NCI-H524 (cell line): ENCODE measurements at regions not wholly inside any gene's neighbourhood (a gene's known extent, or its start where the extent isn't known, plus 50 kb on each side); places are given as distances from the start of the nearest gene placed in this dataset.
"Not testable (repeated sequence)": the region's sequence is repeated elsewhere in the genome, so short reads cannot be mapped to it uniquely, and the experiment has no call there.

Experiments used
- DNase-seq, 2 experiments: peaks; one replicate each; lab custom pipeline; 2025; lab: John Stamatoyannopoulos, UW

DNA sequence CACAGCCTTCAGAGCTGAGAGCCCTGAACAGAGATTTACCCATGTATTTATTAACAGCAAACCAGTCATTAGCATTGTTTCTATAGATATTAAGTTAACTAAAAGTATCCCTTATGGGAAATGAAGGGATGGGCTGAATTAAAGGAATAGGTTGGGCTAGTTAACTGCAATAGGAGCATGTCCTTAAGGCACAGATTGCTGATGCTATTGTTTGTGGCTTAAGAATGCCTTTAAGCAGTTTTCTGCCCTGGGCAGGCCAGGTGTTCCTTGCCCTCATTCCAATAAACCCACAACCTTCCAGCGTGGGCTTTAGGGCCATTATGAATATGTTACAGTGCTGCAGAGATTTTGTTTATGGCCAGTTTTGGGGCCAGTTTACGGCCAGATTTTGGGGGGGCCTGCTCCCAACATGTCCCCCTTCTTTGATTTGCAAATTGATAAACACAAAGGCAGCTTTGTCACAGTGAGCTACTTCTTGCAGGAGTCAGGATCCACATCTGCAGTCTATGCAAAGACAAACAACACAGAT lies 61.2 kb upstream of the FMNL2 start:
- not testable (repeated sequence) for DNase-seq

- peak in 1 of 2 experiments; percentile 6 for DNase-seq
Observed at GRCh38 chr2:152277896-152278295, 57.1 kb upstream of the FMNL2 start.

- DNase-seq, result no peak
Observed at GRCh38 chr2:152278526-152278925, 56.4 kb upstream of the FMNL2 start.

DNA sequence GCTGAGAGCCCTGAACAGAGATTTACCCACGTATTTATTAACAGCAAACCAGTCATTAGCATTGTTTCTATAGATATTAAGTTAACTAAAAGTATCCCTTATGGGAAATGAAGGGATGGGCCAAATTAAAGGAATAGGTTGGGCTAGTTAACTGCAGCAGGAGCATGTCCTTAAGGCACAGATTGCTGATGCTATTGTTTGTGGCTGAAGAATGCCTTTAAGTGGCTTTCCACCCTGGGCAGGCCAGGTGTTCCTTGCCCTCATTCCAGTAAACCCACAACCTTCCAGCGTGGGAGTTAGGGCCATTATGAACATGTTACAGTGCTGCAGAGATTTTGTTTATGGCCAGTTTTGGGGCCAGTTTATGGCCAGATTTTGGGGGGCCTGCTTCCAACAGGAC lies 55.6 kb upstream of the FMNL2 start:
- not testable (repeated sequence) for DNase-seq

GRCh38 chr2:152280780-152281179 lies 54.2 kb upstream of the FMNL2 start:
- no peak for DNase-seq

GRCh38 chr2:152283392-152283791 lies 51.6 kb upstream of the FMNL2 start:
- DNase-seq, result no peak

DNA sequence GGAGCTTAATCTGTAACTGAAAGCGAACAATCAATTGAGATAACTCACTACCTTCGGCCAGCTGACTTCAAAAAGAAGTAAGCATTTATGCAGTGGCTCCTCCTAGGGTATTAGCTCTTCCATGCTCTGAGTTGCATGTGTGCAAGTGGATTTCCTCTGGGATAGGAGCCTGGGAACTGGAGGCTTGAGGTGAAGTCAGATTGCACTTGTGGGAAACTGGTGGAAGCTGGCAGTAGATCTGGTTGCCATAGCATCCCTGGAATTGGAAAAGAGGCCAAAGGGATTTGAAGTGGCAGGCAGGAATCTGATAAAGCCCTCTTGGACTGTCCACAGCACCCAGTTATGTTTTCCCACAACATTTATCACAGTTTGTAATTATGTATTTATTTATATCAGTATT lies 50.6 kb upstream of the FMNL2 start:
- DNase-seq, result peak in 1 of 2 experiments; percentile 4
